Panc1 (cell line): ENCODE measurements at regions not wholly inside any gene's neighbourhood (a gene's known extent, or its start where the extent isn't known, plus 50 kb on each side); places are given as distances from the start of the nearest gene placed in this dataset.

Experiments
- ATAC-seq: fragments of 200-7000 bp; cut with Tn5 transposase; 2 replicates; pipeline ENCODE4 v1.9.1; 2020; ENCODE audit warnings: mild to moderate bottlenecking, moderate library complexity
- BruUV-seq: library from RNA; stranded (reverse); fragments of 400-500 nt; replicated peaks from 2 replicates; lab custom pipeline; 2021; lab: Mats Ljungman, UMichigan
- CTCF ChIA-PET: fragments of 300-600 bp; sonication (Branson Sonifier 250); formaldehyde crosslinking; loops from one replicate; lab custom pipeline; 2022; ENCODE audit warnings: antibody characterized with exemption; lab: Charles Lee
- POLR2A ChIA-PET: fragments of 300-600 bp; sonication (Branson Sonifier 250); formaldehyde crosslinking; loops from one replicate; lab custom pipeline; 2022; ENCODE audit warnings: antibody characterized with exemption; lab: Charles Lee
- DNase-seq: peaks from one replicate; pipeline ENCODE4 v3.0.0-alpha.2; 2010; ENCODE audit warnings: low read depth, low spot score
- H3K27ac ChIP-seq: 2 replicates; pipeline ENCODE4 v1.5.1; 2011; ENCODE audit warnings: mild to moderate bottlenecking, low read length, inconsistent platforms
- H3K27me3 ChIP-seq: fragments of 200-500 bp; sonication (Bioruptor generic); 2 replicates; pipeline ENCODE4 v1.6.0; 2014; ENCODE audit warnings: low read length, inconsistent platforms; ENCODE audit not compliant: control insufficient read depth, insufficient read depth
- H3K36me3 ChIP-seq: fragments of 200-500 bp; sonication (Bioruptor generic); 2 replicates; pipeline ENCODE4 v1.5.1; 2014; ENCODE audit warnings: inconsistent platforms, mild to moderate bottlenecking, low read length, moderate library complexity; ENCODE audit not compliant: control insufficient read depth, insufficient read depth
- H3K4me1 ChIP-seq: 2 replicates; pipeline ENCODE4 v1.5.1; 2011; ENCODE audit warnings: inconsistent platforms, mild to moderate bottlenecking, low read length, moderate library complexity; ENCODE audit not compliant: control insufficient read depth, insufficient read depth
- H3K4me3 ChIP-seq, 2 experiments: 2 replicates each; pipeline ENCODE4 v1.5.1; 2011 to 2012; ENCODE audit warnings: low read depth in 2 of 2, low read length in 2 of 2, mild to moderate bottlenecking in 2 of 2, inconsistent platforms in 1 of 2, moderate library complexity in 1 of 2
- H3K9me3 ChIP-seq: fragments of 200-500 bp; sonication (Bioruptor generic); 2 replicates; pipeline ENCODE4 v1.5.1; 2014; ENCODE audit warnings: low read depth, mild to moderate bottlenecking, inconsistent platforms, low read length, moderate library complexity; ENCODE audit not compliant: control insufficient read depth, insufficient read depth
- CTCF ChIP-seq: fragments of 450-650 bp; IDR thresholded peaks from 2 replicates; pipeline ENCODE4 v1.5.1; 2017; ENCODE audit warnings: mild to moderate bottlenecking
- POLR2AphosphoS5 ChIP-seq: IDR thresholded peaks from 2 replicates; pipeline ENCODE4 v1.6.1; 2012; ENCODE audit warnings: mild to moderate bottlenecking, low read depth, low read length, moderate library complexity
- REST ChIP-seq, 2 experiments: IDR thresholded peaks; 2 replicates each; pipeline ENCODE4 v1.6.1; 2011 to 2012; ENCODE audit warnings: low read depth in 2 of 2, control low read depth in 1 of 2, low read length in 1 of 2, mild to moderate bottlenecking in 1 of 2, moderate library complexity in 1 of 2; ENCODE audit not compliant: insufficient read depth in 1 of 2
- SIN3A ChIP-seq: IDR thresholded peaks from 2 replicates; pipeline ENCODE4 v1.6.1; 2012; ENCODE audit warnings: low read depth, mild to moderate bottlenecking, low read length, moderate library complexity, borderline replicate concordance; ENCODE audit not compliant: insufficient read depth
- TCF7L2 ChIP-seq: IDR thresholded peaks from 2 replicates; pipeline ENCODE4 v1.6.1; 2011; ENCODE audit warnings: mild to moderate bottlenecking, low read depth, low read length, inconsistent platforms
- in situ Hi-C: cut with HindIII; loops from 2 replicates; pipeline ENCODE4 v1.10.0; 2016; ENCODE audit warnings: low sequenced_read_pairs, low pct_unique_long_range_greater_than_20kb
- intact Hi-C: fragments of 100-400 bp; cut with micrococcal nuclease; formaldehyde crosslinking; loops from one replicate; pipeline ENCODE4 v1.10.0; 2022; ENCODE audit not compliant: unreplicated experiment

GRCh38 chr9:78939311-78940065 is 632.3 kb upstream of the TLE4 start:
- H3K4me1 ChIP-seq, result no peaks in the 10 kb centered on the region
- BruUV-seq, result no TSS peak
- H3K9me3 ChIP-seq, result no peaks in the 10 kb centered on the region

More at GRCh38 chr9:78939311-78940065, 632.3 kb upstream of the TLE4 start:
- DNase-seq (no peak), ATAC-seq (no peak)
- ChIA-PET CTCF (no interaction called here), POLR2A (no interaction called here)
- in situ Hi-C loops, result no loop called here
- intact Hi-C loops, result no loop called here
- Histone ChIP-seq H3K4me3 (no peak overlapping the region), H3K36me3 (no peaks in the 10 kb centered on the region), H3K27ac (no peak overlapping the region), H3K27me3 (no peaks in the 10 kb centered on the region)
- no peak for TF ChIP-seq TCF7L2
- TF ChIP-seq CTCF, result no peak
- TF ChIP-seq REST (IDR thresholded peaks at IDR 0.05; ENCODE audit: insufficient read depth in 1 of 2, low read depth in 2 of 2, low read length in 1 of 2), result no peak
- no peak for TF ChIP-seq POLR2AphosphoS5
- TF ChIP-seq SIN3A, result no peak
